AG04450 (cell line): ENCODE measurements at regions not wholly inside any gene's neighbourhood (a gene's known extent, or its start where the extent isn't known, plus 50 kb on each side); places are given as distances from the start of the nearest gene placed in this dataset.

Source experiments
- CTCF ChIA-PET: fragments of 300-600, 350-600 bp; formaldehyde crosslinking; extraction: SDS; loops from one replicate; lab custom pipeline; 2022; ENCODE audit warnings: antibody characterized with exemption, inconsistent platforms; lab: Charles Lee
- POLR2A ChIA-PET: fragments of 350-600 bp; formaldehyde crosslinking; extraction: SDS; loops from one replicate; lab custom pipeline; 2021; ENCODE audit warnings: antibody characterized with exemption, inconsistent platforms; lab: Yijun Ruan, JAX
- DNase-seq: peaks from one replicate; pipeline ENCODE4 v3.0.0-alpha.2; 2011; ENCODE audit warnings: low read depth, low spot score
- H3K27ac ChIP-seq: one replicate; pipeline ENCODE4 v1.5.1; 2012; ENCODE audit warnings: low read depth, low read length, control low read depth
- H3K27me3 ChIP-seq: one replicate; pipeline ENCODE4 v1.6.0; 2012; ENCODE audit warnings: low read length; ENCODE audit not compliant: control insufficient read depth, insufficient read depth
- H3K4me3 ChIP-seq: 2 replicates; pipeline ENCODE4 v1.5.1; 2011; ENCODE audit warnings: mild to moderate bottlenecking, low read depth, low read length, control low read depth
- H3K9me3 ChIP-seq: 2 replicates; pipeline ENCODE4 v1.5.1; 2012; ENCODE audit warnings: low read length; ENCODE audit not compliant: control insufficient read depth, insufficient read depth
- TF ChIP-seq, protein P1 (sequence below): IDR thresholded peaks from 2 replicates; pipeline ENCODE4 v1.5.1; 2011; ENCODE audit warnings: low read depth, low read length, control low read depth, inconsistent platforms

- CTCF ChIA-PET, result no interaction called here
- Histone ChIP-seq H3K9me3 (no peaks in the 10 kb centered on the region), H3K27me3 (no peaks in the 10 kb centered on the region), H3K4me3 (no peak overlapping the region), H3K27ac (no peak overlapping the region)
- DNase-seq, result no peak
- POLR2A ChIA-PET, result no interaction called here
- TF ChIP-seq, protein P1, sequence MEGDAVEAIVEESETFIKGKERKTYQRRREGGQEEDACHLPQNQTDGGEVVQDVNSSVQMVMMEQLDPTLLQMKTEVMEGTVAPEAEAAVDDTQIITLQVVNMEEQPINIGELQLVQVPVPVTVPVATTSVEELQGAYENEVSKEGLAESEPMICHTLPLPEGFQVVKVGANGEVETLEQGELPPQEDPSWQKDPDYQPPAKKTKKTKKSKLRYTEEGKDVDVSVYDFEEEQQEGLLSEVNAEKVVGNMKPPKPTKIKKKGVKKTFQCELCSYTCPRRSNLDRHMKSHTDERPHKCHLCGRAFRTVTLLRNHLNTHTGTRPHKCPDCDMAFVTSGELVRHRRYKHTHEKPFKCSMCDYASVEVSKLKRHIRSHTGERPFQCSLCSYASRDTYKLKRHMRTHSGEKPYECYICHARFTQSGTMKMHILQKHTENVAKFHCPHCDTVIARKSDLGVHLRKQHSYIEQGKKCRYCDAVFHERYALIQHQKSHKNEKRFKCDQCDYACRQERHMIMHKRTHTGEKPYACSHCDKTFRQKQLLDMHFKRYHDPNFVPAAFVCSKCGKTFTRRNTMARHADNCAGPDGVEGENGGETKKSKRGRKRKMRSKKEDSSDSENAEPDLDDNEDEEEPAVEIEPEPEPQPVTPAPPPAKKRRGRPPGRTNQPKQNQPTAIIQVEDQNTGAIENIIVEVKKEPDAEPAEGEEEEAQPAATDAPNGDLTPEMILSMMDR, result no peak
Measured at GRCh38 chr15:25565470-25566264, 126.8 kb upstream of the UBE3A start.

GRCh38 chr15:25563596-25563995, 124.8 kb upstream of the UBE3A start:
- Histone ChIP-seq H3K4me3 (no peak overlapping the region), H3K9me3 (no peaks in the 10 kb centered on the region), H3K27ac (no peak overlapping the region), H3K27me3 (no peaks in the 10 kb centered on the region)
- POLR2A ChIA-PET, result no interaction called here
- CTCF ChIA-PET, result no interaction called here
- TF ChIP-seq, protein P1, result no peak
- no peak for DNase-seq

- Histone ChIP-seq H3K9me3 (no peaks in the 10 kb centered on the region; the same call in 1 of the 2 replicates), H3K4me3 (no peak overlapping the region), H3K27ac (no peak overlapping the region), H3K27me3 (no peaks in the 10 kb centered on the region)
- TF ChIP-seq, protein P1, result no peak
- CTCF ChIA-PET, result no interaction called here
- DNase-seq, result no peak
- POLR2A ChIA-PET, result no interaction called here
Measured at GRCh38 chr15:25557926-25558325, 119.1 kb upstream of the UBE3A start.

- H3K27ac ChIP-seq, result no peak overlapping the region
- TF ChIP-seq, protein P1, result no peak
- POLR2A ChIA-PET, result no interaction called here
- no peak for DNase-seq
- CTCF ChIA-PET, result no interaction called here
- H3K4me3 ChIP-seq, result no peak overlapping the region
- H3K9me3 ChIP-seq, result no peaks in the 10 kb centered on the region; the same call in 1 of the 2 replicates
- no peaks in the 10 kb centered on the region for H3K27me3 ChIP-seq
Measured at GRCh38 chr15:25556136-25556535, 117.3 kb upstream of the UBE3A start.

DNA sequence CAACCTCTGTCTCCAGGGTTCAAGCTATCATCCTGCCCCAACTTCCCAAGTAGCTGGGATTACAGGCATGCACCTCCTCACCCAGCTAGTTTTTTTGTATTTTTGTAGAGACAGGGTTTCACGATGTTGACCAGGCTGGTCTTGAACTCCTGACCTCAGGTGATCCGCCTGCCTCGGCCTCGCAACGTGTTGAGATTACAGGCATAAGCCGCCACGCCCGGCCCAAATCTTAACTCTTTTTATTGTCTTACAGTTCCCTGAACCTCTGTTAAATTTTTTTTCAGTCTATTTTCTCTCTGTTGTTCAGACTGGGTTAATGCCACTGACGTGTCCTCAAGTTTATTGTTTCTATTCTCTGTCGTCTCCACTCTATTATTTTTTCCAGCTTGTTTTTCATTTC, 115.8 kb upstream of the UBE3A start:
- H3K27ac ChIP-seq, result no peak overlapping the region
- ChIA-PET POLR2A (no interaction called here), CTCF (no interaction called here)
- H3K9me3 ChIP-seq, result no peaks in the 10 kb centered on the region; the same call in 1 of the 2 replicates
- TF ChIP-seq, protein P1, result no peak
- no peak overlapping the region for H3K4me3 ChIP-seq
- no peak for DNase-seq
- no peaks in the 10 kb centered on the region for H3K27me3 ChIP-seq
